GM19395 (cell line): ENCODE measurements at regions not wholly inside any gene's neighbourhood (a gene's known extent, or its start where the extent isn't known, plus 50 kb on each side); places are given as distances from the start of the nearest gene placed in this dataset.

Experiments
- ATAC-seq: cut with Tn5 transposase; IDR thresholded peaks from one replicate; pipeline ENCODE4 v1.9.1; 2021; ENCODE audit warnings: mild to moderate bottlenecking, moderate library complexity; ENCODE audit not compliant: unreplicated experiment

- ATAC-seq = no peak
Measured at GRCh38 chr15:39320355-39320754, 260.5 kb upstream of the THBS1 start.

GRCh38 chr15:39320886-39321285 is 260.0 kb upstream of the THBS1 start:
- ATAC-seq = no peak

- ATAC-seq = no peak
Measured at GRCh38 chr15:39321977-39322376, 258.9 kb upstream of the THBS1 start.

GRCh38 chr15:39323157-39323556 is 257.7 kb upstream of the THBS1 start:
- no peak for ATAC-seq

GRCh38 chr15:39323706-39324105 is 257.2 kb upstream of the THBS1 start:
- no peak for ATAC-seq

GRCh38 chr15:39326306-39326975 is 254.4 kb upstream of the THBS1 start:
- ATAC-seq = no peak

GRCh38 chr15:39327005-39327730 is 253.7 kb upstream of the THBS1 start:
- no peak for ATAC-seq

- ATAC-seq = no peak
Measured at GRCh38 chr15:39330061-39330460, 250.8 kb upstream of the THBS1 start.

- no peak for ATAC-seq
Measured at GRCh38 chr15:39331584-39331983, 249.3 kb upstream of the THBS1 start.

GRCh38 chr15:39332846-39333245 is 248.0 kb upstream of the THBS1 start:
- no peak for ATAC-seq

- ATAC-seq = no peak
Measured at GRCh38 chr15:39333393-39333792, 247.5 kb upstream of the THBS1 start.

GRCh38 chr15:39333896-39334295 is 247.0 kb upstream of the THBS1 start:
- ATAC-seq = no peak

- ATAC-seq = no peak
Measured at GRCh38 chr15:39336926-39337325, 244.0 kb upstream of the THBS1 start.

- ATAC-seq = no peak
Measured at GRCh38 chr15:39338251-39338650, 242.6 kb upstream of the THBS1 start.

- ATAC-seq = no peak
Measured at GRCh38 chr15:39340903-39341645, 239.8 kb upstream of the THBS1 start.

GRCh38 chr15:39344662-39345141 is 236.2 kb upstream of the THBS1 start:
- ATAC-seq = no peak

GRCh38 chr15:39345176-39345575 is 235.7 kb upstream of the THBS1 start:
- ATAC-seq = no peak

GRCh38 chr15:39347453-39347852 is 233.4 kb upstream of the THBS1 start:
- no peak for ATAC-seq

- no peak for ATAC-seq
Measured at GRCh38 chr15:39350785-39351184, 230.1 kb upstream of the THBS1 start.

GRCh38 chr15:39354189-39354588 is 226.7 kb upstream of the THBS1 start:
- ATAC-seq = no peak

GRCh38 chr15:39357480-39358268 is 223.2 kb upstream of the THBS1 start:
- ATAC-seq = peak; percentile 48
